H9 (cell line): ENCODE measurements at regions not wholly inside any gene's neighbourhood (a gene's known extent, or its start where the extent isn't known, plus 50 kb on each side); places are given as distances from the start of the nearest gene placed in this dataset.

Experiments
- DNase-seq: peaks from one replicate; pipeline ENCODE4 v3.0.0-alpha.2; 2017
- H2AFZ ChIP-seq: one replicate; pipeline ENCODE4 v1.6.1; 2013; ENCODE audit warnings: mild to moderate bottlenecking, low read length, control low read depth, moderate library complexity
- H2AK5ac ChIP-seq: 2 replicates; pipeline ENCODE4 v1.6.1; 2013; ENCODE audit warnings: low read length, control low read depth, mixed read lengths; ENCODE audit not compliant: insufficient read length
- H2BK120ac ChIP-seq: one replicate; pipeline ENCODE4 v1.6.1; 2013; ENCODE audit warnings: low read depth, mild to moderate bottlenecking, low read length, control low read depth, inconsistent platforms; ENCODE audit not compliant: poor library complexity, severe bottlenecking
- H2BK12ac ChIP-seq: 2 replicates; pipeline ENCODE4 v1.6.1; 2013; ENCODE audit warnings: low read length, control low read depth, mixed read lengths, low read depth; ENCODE audit not compliant: insufficient read length
- H2BK15ac ChIP-seq: 2 replicates; pipeline ENCODE4 v1.6.1; 2013; ENCODE audit warnings: low read depth, low read length, control low read depth
- H2BK20ac ChIP-seq: one replicate; pipeline ENCODE4 v1.6.1; 2013; ENCODE audit warnings: low read depth, mild to moderate bottlenecking, low read length, control low read depth, inconsistent platforms; ENCODE audit not compliant: poor library complexity, severe bottlenecking
- H2BK5ac ChIP-seq: 2 replicates; pipeline ENCODE4 v1.6.1; 2013; ENCODE audit warnings: low read length, control low read depth, mixed read lengths; ENCODE audit not compliant: insufficient read length
- H3K14ac ChIP-seq: 2 replicates; pipeline ENCODE4 v1.6.1; 2013; ENCODE audit warnings: low read length, control low read depth; ENCODE audit not compliant: insufficient read depth
- H3K18ac ChIP-seq: 2 replicates; pipeline ENCODE4 v1.6.1; 2013; ENCODE audit warnings: low read depth, mild to moderate bottlenecking, mixed read lengths, low read length, control low read depth; ENCODE audit not compliant: insufficient read length
- H3K23ac ChIP-seq: 2 replicates; pipeline ENCODE4 v1.6.1; 2013; ENCODE audit warnings: low read length, control low read depth, mixed read lengths, low read depth; ENCODE audit not compliant: insufficient read length
- H3K23me2 ChIP-seq: 2 replicates; pipeline ENCODE4 v1.6.1; 2013; ENCODE audit warnings: low read depth, mild to moderate bottlenecking, mixed read lengths, low read length, control low read depth; ENCODE audit not compliant: insufficient read length, poor library complexity, severe bottlenecking
- H3K27ac ChIP-seq: 2 replicates; pipeline ENCODE4 v1.5.1; 2013; ENCODE audit warnings: low read length, control low read depth, mixed read lengths, low read depth; ENCODE audit not compliant: insufficient read length
- H3K27me3 ChIP-seq: 2 replicates; pipeline ENCODE4 v1.6.1; 2013; ENCODE audit warnings: low read length, control low read depth, inconsistent platforms; ENCODE audit not compliant: insufficient read depth
- H3K4ac ChIP-seq: 2 replicates; pipeline ENCODE4 v1.6.1; 2013; ENCODE audit warnings: low read depth, mild to moderate bottlenecking, control low read depth, inconsistent platforms, low read length, moderate library complexity
- H3K4me1 ChIP-seq: 2 replicates; pipeline ENCODE4 v1.6.1; 2013; ENCODE audit warnings: low read length, control low read depth, inconsistent platforms; ENCODE audit not compliant: insufficient read depth
- H3K4me2 ChIP-seq: 2 replicates; pipeline ENCODE4 v1.6.1; 2013; ENCODE audit warnings: low read length, control low read depth, mixed read lengths; ENCODE audit not compliant: insufficient read length, insufficient read depth
- H3K56ac ChIP-seq: 2 replicates; pipeline ENCODE4 v1.6.1; 2013; ENCODE audit warnings: low read depth, mild to moderate bottlenecking, mixed read lengths, low read length, control low read depth; ENCODE audit not compliant: insufficient read length
- H3K79me1 ChIP-seq: 2 replicates; pipeline ENCODE4 v1.6.1; 2013; ENCODE audit warnings: low read depth, mild to moderate bottlenecking, moderate library complexity, low read length, control low read depth, inconsistent platforms; ENCODE audit not compliant: insufficient read depth, poor library complexity, severe bottlenecking
- H3K79me2 ChIP-seq: 2 replicates; pipeline ENCODE4 v1.6.1; 2013; ENCODE audit warnings: low read length, control low read depth, inconsistent platforms; ENCODE audit not compliant: insufficient read depth
- H3K9ac ChIP-seq: 2 replicates; pipeline ENCODE4 v1.6.1; 2013; ENCODE audit warnings: low read length, control low read depth, mixed read lengths; ENCODE audit not compliant: insufficient read length; ENCODE audit errors: extremely low read depth
- H3K9me3 ChIP-seq: one replicate; pipeline ENCODE4 v1.6.1; 2013; ENCODE audit warnings: low read depth, low read length, inconsistent platforms; ENCODE audit not compliant: control insufficient read depth
- H3T11ph ChIP-seq: one replicate; pipeline ENCODE4 v1.6.1; 2013; ENCODE audit warnings: mild to moderate bottlenecking, low read length, control low read depth, inconsistent platforms
- H4K20me1 ChIP-seq: one replicate; pipeline ENCODE4 v1.6.1; 2013; ENCODE audit not compliant: control insufficient read depth, insufficient read length, insufficient read depth
- H4K5ac ChIP-seq: 2 replicates; pipeline ENCODE4 v1.6.1; 2013; ENCODE audit warnings: low read depth, mild to moderate bottlenecking, mixed read lengths, low read length, control low read depth; ENCODE audit not compliant: insufficient read length
- H4K8ac ChIP-seq: replicated peaks from 2 replicates; pipeline ENCODE4 v1.6.1; 2013; ENCODE audit warnings: low read length, control low read depth, mixed read lengths, low read depth; ENCODE audit not compliant: insufficient read length
- H4K91ac ChIP-seq: 2 replicates; pipeline ENCODE4 v1.6.1; 2013; ENCODE audit warnings: low read depth, mild to moderate bottlenecking, moderate library complexity, mixed read lengths, low read length, control low read depth; ENCODE audit not compliant: insufficient read length
- H3K27ac Mint-ChIP-seq, 3 experiments: 2 replicates in 2 of 3; 3 replicates in 1 of 3; pipeline ENCODE4 v1.8.0; 2020 to 2021; ENCODE audit warnings: mixed read lengths in 3 of 3, mild to moderate bottlenecking in 1 of 3, moderate library complexity in 1 of 3
- H3K27me3 Mint-ChIP-seq: 2 replicates; pipeline ENCODE4 v1.8.0; 2021; ENCODE audit warnings: low read depth, mild to moderate bottlenecking, moderate library complexity, mixed read lengths
- H3K36me3 Mint-ChIP-seq, 3 experiments: 2 replicates in 2 of 3; 3 replicates in 1 of 3; pipeline ENCODE4 v1.8.0; 2020 to 2021; ENCODE audit warnings: low read depth in 3 of 3, mixed read lengths in 3 of 3; ENCODE audit not compliant: insufficient read depth in 1 of 3
- H3K4me1 Mint-ChIP-seq, 2 experiments: 2 replicates each; pipeline ENCODE4 v1.8.0; 2020; ENCODE audit warnings: mixed read lengths in 2 of 2
- H3K4me3 Mint-ChIP-seq, 2 experiments: 2 replicates in 1 of 2; 3 replicates in 1 of 2; pipeline ENCODE4 v1.8.0; 2020 to 2021; ENCODE audit warnings: mild to moderate bottlenecking in 2 of 2, mixed read lengths in 2 of 2, moderate library complexity in 1 of 2
- H3K9me3 Mint-ChIP-seq, 2 experiments: 2 replicates in 1 of 2; 3 replicates in 1 of 2; pipeline ENCODE4 v1.8.0; 2020; ENCODE audit warnings: mild to moderate bottlenecking in 2 of 2, mixed read lengths in 2 of 2, moderate library complexity in 1 of 2
- WGBS: extraction: QIAGEN DNeasy Blood & Tissue Kit; methylation state at CpG from one replicate; pipeline ENCODE4 v1.1.7; 2013; ENCODE audit warnings: missing lambda C conversion rate, low lambda C conversion rate, mixed read lengths; ENCODE audit not compliant: insufficient read length; ENCODE audit errors: extremely low coverage; 5-methylcytosine and 5-hydroxymethylcytosine counted together
- TF ChIP-seq, protein P1 (sequence below): fragments of 200-600 bp; sonication (generic); conservative IDR thresholded peaks from 3 replicates; pipeline ENCODE4 v1.8.0; 2021; ENCODE audit warnings: antibody characterized with exemption, mild to moderate bottlenecking

DNA sequence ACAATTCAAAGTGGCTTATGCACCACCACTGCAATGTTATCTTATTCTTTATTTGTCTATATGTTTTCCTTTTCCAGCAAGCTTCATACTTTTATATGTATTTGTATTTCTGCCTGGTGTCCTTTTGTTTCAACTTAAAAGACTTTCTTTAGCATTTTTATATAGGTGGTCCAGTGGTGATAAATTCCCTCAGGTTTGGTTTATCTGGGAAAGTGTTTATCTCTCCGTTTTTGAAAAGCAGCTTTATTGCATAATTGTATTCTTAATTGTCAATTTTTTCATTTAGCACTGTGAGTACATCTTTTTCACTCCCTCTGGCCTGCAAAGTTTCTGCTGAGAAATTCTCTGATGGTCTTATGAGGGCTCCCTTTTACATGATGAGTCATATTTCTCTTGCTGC, 479.0 kb upstream of the GRID2 start:
- Histone ChIP-seq H2BK15ac (no peak overlapping the region), H3K79me2 (no peaks in the 10 kb centered on the region), H2BK120ac (no peak overlapping the region), H2BK5ac (no peak overlapping the region), H3K4me2 (no peak overlapping the region), H3K4ac (no peak overlapping the region), H3K23me2 (no peaks in the 10 kb centered on the region), H3K4me1 (no peaks in the 10 kb centered on the region), H3K79me1 (no peaks in the 10 kb centered on the region), H3K23ac (no peak overlapping the region), H4K20me1 (no peaks in the 10 kb centered on the region), H2AFZ (no peak overlapping the region), H3K9ac (no peak overlapping the region), H4K8ac (no peak overlapping the region), H3K9me3 (peaks cover 7% of the 10 kb centered on the region), H4K5ac (no peak overlapping the region), H3K18ac (no peak overlapping the region), H4K91ac (no peak overlapping the region), H2AK5ac (no peak overlapping the region), H3K14ac (no peak overlapping the region), H2BK20ac (no peak overlapping the region), H3K56ac (no peak overlapping the region), H3T11ph (no peak overlapping the region), H3K27ac (no peak overlapping the region), H2BK12ac (no peak overlapping the region), H3K27me3 (no peaks in the 10 kb centered on the region)
- Mint-ChIP-seq H3K4me1 (no peaks in the 10 kb centered on the region), H3K36me3 (peaks cover 6 to 21% (median 13%) of the 10 kb centered on the region in 3 experiments; a peak in 6 of 7 replicates), H3K27ac (no peak overlapping the region), H3K27me3 (peaks cover 4% of the 10 kb centered on the region; the same call in 1 of the 2 replicates), H3K9me3 (peaks cover 29 to 31% of the 10 kb centered on the region in 2 experiments), H3K4me3 (no peak overlapping the region)
- TF ChIP-seq, protein P1, sequence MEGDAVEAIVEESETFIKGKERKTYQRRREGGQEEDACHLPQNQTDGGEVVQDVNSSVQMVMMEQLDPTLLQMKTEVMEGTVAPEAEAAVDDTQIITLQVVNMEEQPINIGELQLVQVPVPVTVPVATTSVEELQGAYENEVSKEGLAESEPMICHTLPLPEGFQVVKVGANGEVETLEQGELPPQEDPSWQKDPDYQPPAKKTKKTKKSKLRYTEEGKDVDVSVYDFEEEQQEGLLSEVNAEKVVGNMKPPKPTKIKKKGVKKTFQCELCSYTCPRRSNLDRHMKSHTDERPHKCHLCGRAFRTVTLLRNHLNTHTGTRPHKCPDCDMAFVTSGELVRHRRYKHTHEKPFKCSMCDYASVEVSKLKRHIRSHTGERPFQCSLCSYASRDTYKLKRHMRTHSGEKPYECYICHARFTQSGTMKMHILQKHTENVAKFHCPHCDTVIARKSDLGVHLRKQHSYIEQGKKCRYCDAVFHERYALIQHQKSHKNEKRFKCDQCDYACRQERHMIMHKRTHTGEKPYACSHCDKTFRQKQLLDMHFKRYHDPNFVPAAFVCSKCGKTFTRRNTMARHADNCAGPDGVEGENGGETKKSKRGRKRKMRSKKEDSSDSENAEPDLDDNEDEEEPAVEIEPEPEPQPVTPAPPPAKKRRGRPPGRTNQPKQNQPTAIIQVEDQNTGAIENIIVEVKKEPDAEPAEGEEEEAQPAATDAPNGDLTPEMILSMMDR: no peak
- DNase-seq: no peak
- no CpG with 5 or more reads among the region's 1 CpG for WGBS
